Sciatic nerve (tissue), 2 donors: ENCODE measurements at regions not wholly inside any gene's neighbourhood (a gene's known extent, or its start where the extent isn't known, plus 50 kb on each side); places are given as distances from the start of the nearest gene placed in this dataset.
"Not testable (repeated sequence)": the region's sequence is repeated elsewhere in the genome, so short reads cannot be mapped to it uniquely, and the experiment has no call there.

Experiments
- ATAC-seq: fragments of 200-7000 bp; cut with Tn5 transposase; one replicate; pipeline ENCODE4 v1.9.1; 2020; ENCODE audit warnings: mild to moderate bottlenecking, moderate library complexity
- DNase-seq: peaks from one replicate; pipeline ENCODE4 v3.0.0-alpha.2; 2020; ENCODE audit warnings: low spot score
- intact Hi-C: fragments of 100-400 bp; cut with DNase I; formaldehyde crosslinking; loops from one replicate; pipeline ENCODE4 v1.14.2; 2022
- donor health status: DM: no; HTN: no; CAD: no.
- donor health status: DM: no; HTN: no; CAD: no.

- intact Hi-C loops: no loop called here
Observed at GRCh38 chr2:188784269-188784762, 189.9 kb upstream of the COL3A1 start.

GRCh38 chr2:188785061-188785460, 189.1 kb upstream of the COL3A1 start:
- ATAC-seq (no peak), DNase-seq (no peak)
- intact Hi-C loops: no loop called here

More at GRCh38 chr2:188784269-188784762, 189.9 kb upstream of the COL3A1 start:
- DNase-seq (no peak), ATAC-seq (no peak)

- no peak for DNase-seq
- ATAC-seq: peak; percentile 2
- intact Hi-C loops: no loop called here
Observed at GRCh38 chr2:188785490-188785889, 188.7 kb upstream of the COL3A1 start.

- DNase-seq: no peak
- intact Hi-C loops: no loop called here
- ATAC-seq: peak; percentile 61
Observed at GRCh38 chr2:188786368-188786841, 187.8 kb upstream of the COL3A1 start.

GRCh38 chr2:188787021-188787657, 187.0 kb upstream of the COL3A1 start:
- intact Hi-C loops: no loop called here
- ATAC-seq: peak; percentile 67
- DNase-seq: no peak

GRCh38 chr2:188787658-188788240, 186.4 kb upstream of the COL3A1 start:
- intact Hi-C loops: no loop called here
- DNase-seq (no peak), ATAC-seq (peak; percentile 87)

- DNase-seq (peak; percentile 83), ATAC-seq (peak; percentile 84)
- intact Hi-C loops: no loop called here
Observed at GRCh38 chr2:188788621-188789020, 185.6 kb upstream of the COL3A1 start.

GRCh38 chr2:188789951-188790350, 184.2 kb upstream of the COL3A1 start:
- intact Hi-C loops: no loop called here
- ATAC-seq (no peak), DNase-seq (no peak)

GRCh38 chr2:188794453-188794852, 179.7 kb upstream of the COL3A1 start:
- intact Hi-C loops, DNase-seq, ATAC-seq: not testable (repeated sequence)

- ATAC-seq (no peak), DNase-seq (no peak)
- intact Hi-C loops: no loop called here
Observed at GRCh38 chr2:188795762-188796161, 178.4 kb upstream of the COL3A1 start.

- ATAC-seq: no peak
- intact Hi-C loops: no loop called here
- no peak for DNase-seq
Observed at GRCh38 chr2:188797371-188797770, 176.8 kb upstream of the COL3A1 start.

GRCh38 chr2:188798159-188798558, 176.0 kb upstream of the COL3A1 start:
- no peak for DNase-seq
- intact Hi-C loops: no loop called here
- no peak for ATAC-seq

GRCh38 chr2:188805219-188805618, 169.0 kb upstream of the COL3A1 start:
- DNase-seq (no peak), ATAC-seq (no peak)
- intact Hi-C loops: no loop called here

- DNase-seq: no peak
- ATAC-seq: no peak
- intact Hi-C loops: no loop called here
Observed at GRCh38 chr2:188808947-188809355, 165.2 kb upstream of the COL3A1 start.

GRCh38 chr2:188810586-188810985, 163.6 kb upstream of the COL3A1 start:
- ATAC-seq (no peak), DNase-seq (no peak)
- intact Hi-C loops: no loop called here

GRCh38 chr2:188811522-188811921, 162.7 kb upstream of the COL3A1 start:
- intact Hi-C loops: no loop called here
- ATAC-seq: peak; percentile 70
- no peak for DNase-seq

GRCh38 chr2:188813315-188813714, 160.9 kb upstream of the COL3A1 start:
- DNase-seq: no peak
- ATAC-seq: no peak
- intact Hi-C loops: no loop called here

- DNase-seq (no peak), ATAC-seq (peak; percentile 32)
- intact Hi-C loops: no loop called here
Observed at GRCh38 chr2:188813857-188814256, 160.3 kb upstream of the COL3A1 start.

- ATAC-seq: no peak
- intact Hi-C loops: no loop called here
Observed at GRCh38 chr2:188819011-188819410, 155.2 kb upstream of the COL3A1 start.

GRCh38 chr2:188819792-188820191, 154.4 kb upstream of the COL3A1 start:
- DNase-seq: no peak
- peak; percentile 10 for ATAC-seq
- intact Hi-C loops: no loop called here

More at GRCh38 chr2:188819011-188819410, 155.2 kb upstream of the COL3A1 start:
- DNase-seq: no peak

GRCh38 chr2:188820576-188820975, 153.6 kb upstream of the COL3A1 start:
- DNase-seq (no peak), ATAC-seq (no peak)
- intact Hi-C loops: no loop called here
